ENCODE measurements at regions not wholly inside any gene's neighbourhood (a gene's known extent, or its start where the extent isn't known, plus 50 kb on each side); places are given as distances from the start of the nearest gene placed in this dataset. TPM values are rescaled to one million over a fixed set of nuclear protein-coding genes. Genes with fewer than 3 reads are reported as not detected.

GRCh38 chr18:6644836-6645627, 84.5 kb upstream of the ARHGAP28 start:
- no peak for DNase-seq (ENCODE audit: low read depth in 2 of 3, low spot score in 2 of 3)

- DNase-seq (ENCODE audit: low read depth in 2 of 3, low spot score in 2 of 3): no peak
These were observed 82.7 kb upstream of the ARHGAP28 start for GRCh38 chr18:6646801-6647200.

- DNase-seq (ENCODE audit: low read depth in 2 of 3, low spot score in 2 of 3): no peak
These were observed 80.9 kb upstream of the ARHGAP28 start for GRCh38 chr18:6648581-6648980.

GRCh38 chr18:6649421-6650126, 79.9 kb upstream of the ARHGAP28 start:
- no peak for DNase-seq (ENCODE audit: low read depth in 2 of 3, low spot score in 2 of 3)

- DNase-seq (ENCODE audit: low read depth in 2 of 3, low spot score in 2 of 3): no peak
These were observed 79.4 kb upstream of the ARHGAP28 start for GRCh38 chr18:6650127-6650507.

GRCh38 chr18:6650747-6651146, 78.8 kb upstream of the ARHGAP28 start:
- DNase-seq (ENCODE audit: low read depth in 2 of 3, low spot score in 2 of 3): no peak

- DNase-seq (ENCODE audit: low read depth in 2 of 3, low spot score in 2 of 3): no peak
These were observed 77.4 kb upstream of the ARHGAP28 start for GRCh38 chr18:6652098-6652497.

- DNase-seq (ENCODE audit: low read depth in 2 of 3, low spot score in 2 of 3): no peak
These were observed 75.6 kb upstream of the ARHGAP28 start for GRCh38 chr18:6653880-6654279.

- no peak for DNase-seq (ENCODE audit: low read depth in 2 of 3, low spot score in 2 of 3)
These were observed 69.4 kb upstream of the ARHGAP28 start for GRCh38 chr18:6659963-6660725.

- no peak for DNase-seq (ENCODE audit: low read depth in 2 of 3, low spot score in 2 of 3)
These were observed 67.7 kb upstream of the ARHGAP28 start for GRCh38 chr18:6661692-6662415.

- no peak for DNase-seq (ENCODE audit: low read depth in 2 of 3, low spot score in 2 of 3)
These were observed 63.4 kb upstream of the ARHGAP28 start for GRCh38 chr18:6666012-6666685.

GRCh38 chr18:6668836-6669235, 60.7 kb upstream of the ARHGAP28 start:
- no peak for DNase-seq (ENCODE audit: low read depth in 2 of 3, low spot score in 2 of 3)

- no peak for DNase-seq (ENCODE audit: low read depth in 2 of 3, low spot score in 2 of 3)
These were observed 56.7 kb upstream of the ARHGAP28 start for GRCh38 chr18:6672821-6673308.

- DNase-seq (ENCODE audit: low read depth in 2 of 3, low spot score in 2 of 3): no peak
These were observed 52.4 kb upstream of the ARHGAP28 start for GRCh38 chr18:6677086-6677485.

- DNase-seq (ENCODE audit: low read depth in 2 of 3, low spot score in 2 of 3): no peak
These were observed 50.3 kb upstream of the ARHGAP28 start for GRCh38 chr18:6679201-6679600.

Small RNAs in the stretch of these regions (small RNA-seq; reads per million reads assigned to genes)
- not detected for gene RN7SL282P
